A549 (cell line): ENCODE measurements at regions not wholly inside any gene's neighbourhood (a gene's known extent, or its start where the extent isn't known, plus 50 kb on each side); places are given as distances from the start of the nearest gene placed in this dataset.

ENCODE experiments used
- ATAC-seq, 2 experiments: fragments of 200-7000 bp in 1 of 2; fragments of >200 bp in 1 of 2; cut with Nextera tagmentation in 1 of 2; cut with Tn5 transposase in 1 of 2; 3 replicates each; pipeline versions ENCODE4 v1.8.0 to v1.9.1; 2018 to 2020; ENCODE audit warnings: mild to moderate bottlenecking in 1 of 2, moderate library complexity in 1 of 2
- CTCF ChIA-PET: fragments of 300-600 bp; sonication (Branson Sonifier 250); formaldehyde crosslinking; extraction: SDS; loops from one replicate; lab custom pipeline; 2021; ENCODE audit warnings: antibody characterized with exemption, inconsistent platforms; lab: Yijun Ruan, JAX
- POLR2A ChIA-PET: fragments of 350-600 bp; formaldehyde crosslinking; extraction: SDS; loops from one replicate; lab custom pipeline; 2021; ENCODE audit warnings: antibody characterized with exemption, inconsistent platforms; lab: Yijun Ruan, JAX
- DNase-seq, 2 experiments: peaks; one replicate each; pipeline versions ENCODE4 v3.0.0 to v3.0.0-alpha.2; 2011 to 2016; ENCODE audit warnings: low read depth in 1 of 2, low spot score in 1 of 2
- FAIRE-seq: peaks from 2 replicates; lab custom pipeline; 2011; peaks lifted over from hg19 to GRCh38; lab: Jason Lieb, UNC
- H3K27ac ChIP-seq, 2 experiments: fragments of >200 bp; sonication (Bioruptor Twin); formaldehyde crosslinking; 3 replicates each; pipeline ENCODE4 v1.5.1; 2016 to 2017
- H3K4me1 ChIP-seq: fragments of >200 bp; sonication (Bioruptor Twin); formaldehyde crosslinking; 3 replicates; pipeline ENCODE4 v1.6.1; 2016
- H3K4me2 ChIP-seq: fragments of >200 bp; sonication (Bioruptor Twin); formaldehyde crosslinking; 3 replicates; pipeline ENCODE4 v1.6.1; 2016
- H3K4me3 ChIP-seq: fragments of >200 bp; sonication (Bioruptor Twin); formaldehyde crosslinking; 3 replicates; pipeline ENCODE4 v1.5.1; 2016
- H3K9me3 ChIP-seq: fragments of >200 bp; sonication (Bioruptor Twin); formaldehyde crosslinking; 3 replicates; pipeline ENCODE4 v1.6.1; 2016
- BHLHE40 ChIP-seq: IDR thresholded peaks from 2 replicates; pipeline ENCODE4 v1.6.1; 2012; ENCODE audit warnings: low read depth, low read length, inconsistent platforms
- EHMT2 ChIP-seq: fragments of 200-600 bp; sonication (generic); IDR thresholded peaks from 2 replicates; pipeline ENCODE4 v1.6.1; 2016; ENCODE audit warnings: antibody characterized with exemption, low read depth, mild to moderate bottlenecking, moderate library complexity
- ELK1 ChIP-seq: fragments of 150-350 bp; IDR thresholded peaks from 2 replicates; pipeline ENCODE4 v1.6.1; 2014; ENCODE audit warnings: low read depth, mild to moderate bottlenecking, low read length
- ESRRA ChIP-seq: fragments of 150-350 bp; IDR thresholded peaks from 2 replicates; pipeline ENCODE4 v1.6.1; 2014; ENCODE audit warnings: mild to moderate bottlenecking, low read length, borderline replicate concordance
- GATA3 ChIP-seq: IDR thresholded peaks from 2 replicates; pipeline ENCODE4 v1.6.1; 2012; ENCODE audit warnings: borderline replicate concordance
- HES2 ChIP-seq: fragments of >200 bp; sonication (Bioruptor Twin); formaldehyde crosslinking; IDR thresholded peaks from 2 replicates; pipeline ENCODE4 v1.6.1; 2016
- HEYL ChIP-seq: fragments of 250-450 bp; sonication (Bioruptor Pico); IDR thresholded peaks from 2 replicates; pipeline ENCODE4 v1.8.0; 2021; ENCODE audit warnings: mild to moderate bottlenecking, moderate library complexity
- HOXB5 ChIP-seq: fragments of 250-450 bp; sonication (Bioruptor Pico); IDR thresholded peaks from 2 replicates; pipeline ENCODE4 v1.5.0; 2020; ENCODE audit warnings: mild to moderate bottlenecking, moderate library complexity
- JUN ChIP-seq, 2 experiments: fragments of >200 bp; sonication (Bioruptor Twin); formaldehyde crosslinking; IDR thresholded peaks; 2 replicates in 1 of 2; 3 replicates in 1 of 2; pipeline ENCODE4 v1.6.1; 2016 to 2017
- JUNB ChIP-seq: fragments of >200 bp; sonication (Bioruptor Twin); formaldehyde crosslinking; IDR thresholded peaks from 2 replicates; pipeline ENCODE4 v1.6.1; 2016
- KDM5A ChIP-seq: fragments of 200-600 bp; sonication (generic); IDR thresholded peaks from 2 replicates; pipeline ENCODE4 v1.6.1; 2016; ENCODE audit warnings: antibody characterized with exemption, mild to moderate bottlenecking
- MAFK ChIP-seq: fragments of 450-650 bp; IDR thresholded peaks from 2 replicates; pipeline ENCODE4 v1.6.1; 2014; ENCODE audit not compliant: partially characterized antibody
- NFE2L2 ChIP-seq: fragments of 150-350 bp; conservative IDR thresholded peaks from 2 replicates; pipeline ENCODE4 v1.6.1; 2014; ENCODE audit warnings: low read length
- NPAS2 ChIP-seq: fragments of 250-450 bp; sonication (Bioruptor Pico); IDR thresholded peaks from 2 replicates; pipeline ENCODE4 v1.8.0; 2022; ENCODE audit warnings: mild to moderate bottlenecking, moderate library complexity, borderline replicate concordance
- POLR2AphosphoS2 ChIP-seq: conservative IDR thresholded peaks from 2 replicates; pipeline ENCODE4 v1.6.1; 2012; ENCODE audit warnings: low read length, improper control_type of control experiment, inconsistent platforms
- RARB ChIP-seq: fragments of 250-450 bp; sonication (Bioruptor Pico); IDR thresholded peaks from 2 replicates; pipeline ENCODE4 v1.8.0; 2021; ENCODE audit warnings: mild to moderate bottlenecking, moderate library complexity
- RCOR1 ChIP-seq: fragments of 150-350 bp; IDR thresholded peaks from 2 replicates; pipeline ENCODE4 v1.6.1; 2014; ENCODE audit warnings: antibody characterized with exemption, low read length, low read depth
- REST ChIP-seq: fragments of 200-600 bp; sonication (generic); IDR thresholded peaks from 2 replicates; pipeline ENCODE4 v1.6.1; 2016; ENCODE audit warnings: antibody characterized with exemption, mild to moderate bottlenecking, moderate library complexity
- RNF2 ChIP-seq: fragments of 200-600 bp; sonication (generic); IDR thresholded peaks from 2 replicates; pipeline ENCODE4 v1.6.1; 2016; ENCODE audit warnings: low read depth, mild to moderate bottlenecking, antibody characterized with exemption, moderate library complexity, borderline replicate concordance
- ZNF302 ChIP-seq: fragments of 250-450 bp; sonication (Bioruptor Pico); IDR thresholded peaks from 2 replicates; pipeline ENCODE4 v1.9.0; 2021; ENCODE audit warnings: inconsistent platforms, mild to moderate bottlenecking, moderate library complexity
- WGBS: methylation state at CpG from one replicate; pipeline ENCODE4 v1.1.6; 2017; ENCODE audit errors: missing lambda C conversion rate; 5-methylcytosine and 5-hydroxymethylcytosine counted together
- TF ChIP-seq, protein P1 (sequence below): fragments of 250-450 bp; sonication (Bioruptor Pico); IDR thresholded peaks from 2 replicates; pipeline ENCODE4 v1.5.0; 2021; ENCODE audit warnings: mild to moderate bottlenecking, moderate library complexity, borderline replicate concordance

- no peaks in the 10 kb centered on the region for H3K4me1 ChIP-seq
- FAIRE-seq: no peak
- TF ChIP-seq ESRRA: no peak
- no peak for TF ChIP-seq RNF2
- no peak for TF ChIP-seq GATA3
- no peak for TF ChIP-seq BHLHE40
- TF ChIP-seq POLR2AphosphoS2: no peak
- TF ChIP-seq ELK1: no peak
- no peak for TF ChIP-seq HES2
- TF ChIP-seq NFE2L2: no peak
- no peak for TF ChIP-seq JUNB
- no peak for TF ChIP-seq MAFK
- TF ChIP-seq, protein P1, sequence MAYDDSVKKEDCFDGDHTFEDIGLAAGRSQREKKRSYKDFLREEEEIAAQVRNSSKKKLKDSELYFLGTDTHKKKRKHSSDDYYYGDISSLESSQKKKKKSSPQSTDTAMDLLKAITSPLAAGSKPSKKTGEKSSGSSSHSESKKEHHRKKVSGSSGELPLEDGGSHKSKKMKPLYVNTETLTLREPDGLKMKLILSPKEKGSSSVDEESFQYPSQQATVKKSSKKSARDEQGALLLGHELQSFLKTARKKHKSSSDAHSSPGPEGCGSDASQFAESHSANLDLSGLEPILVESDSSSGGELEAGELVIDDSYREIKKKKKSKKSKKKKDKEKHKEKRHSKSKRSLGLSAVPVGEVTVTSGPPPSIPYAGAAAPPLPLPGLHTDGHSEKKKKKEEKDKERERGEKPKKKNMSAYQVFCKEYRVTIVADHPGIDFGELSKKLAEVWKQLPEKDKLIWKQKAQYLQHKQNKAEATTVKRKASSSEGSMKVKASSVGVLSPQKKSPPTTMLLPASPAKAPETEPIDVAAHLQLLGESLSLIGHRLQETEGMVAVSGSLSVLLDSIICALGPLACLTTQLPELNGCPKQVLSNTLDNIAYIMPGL (CRISPR knock-in tag): no peak
- no peak for TF ChIP-seq JUN (IDR thresholded peaks at IDR 0.05)
- TF ChIP-seq REST: no peak
- TF ChIP-seq NPAS2 (CRISPR knock-in tag): no peak
- no peak for TF ChIP-seq EHMT2
- TF ChIP-seq RARB (CRISPR knock-in tag): no peak
- TF ChIP-seq HOXB5 (CRISPR knock-in tag): no peak
- TF ChIP-seq RCOR1: no peak
- TF ChIP-seq HEYL (CRISPR knock-in tag): no peak
- no peak for TF ChIP-seq ZNF302 (CRISPR knock-in tag)
- TF ChIP-seq, all 56 proteins: peak for 0
- DNase-seq (no peak), ATAC-seq (no peak)
- CTCF ChIA-PET: interaction anchor here (1.6 kb wide), 1 partner anchor 19 kb away, joined by 8 read pairs; no protein-coding TSS in a partner anchor
- no peak overlapping the region for H3K4me3 ChIP-seq
- WGBS: 39% methylated on average over 5 of the region's 5 CpGs
- POLR2A ChIA-PET: no interaction called here
- no peak overlapping the region for H3K4me2 ChIP-seq
- no peak overlapping the region for H3K27ac ChIP-seq
- H3K9me3 ChIP-seq: no peaks in the 10 kb centered on the region; the same call in 2 of the 3 replicates
Observed at GRCh38 chr22:26937213-26937612, 279.8 kb downstream of the MIAT start.

- TF ChIP-seq BHLHE40 (no peak), KDM5A (no peak)
- FAIRE-seq: no peak
- Histone ChIP-seq H3K4me2 (no peak overlapping the region), H3K27ac (no peak overlapping the region), H3K9me3 (no peaks in the 10 kb centered on the region; the same call in 2 of the 3 replicates), H3K4me3 (no peak overlapping the region), H3K4me1 (no peaks in the 10 kb centered on the region)
- 58% methylated on average over 4 of the region's 5 CpGs for whole genome bisulfite sequencing
- CTCF ChIA-PET: no interaction called here
- no peak for DNase-seq
- no peak for ATAC-seq
- POLR2A ChIA-PET: no interaction called here
Observed at GRCh38 chr22:26939466-26939865, 282.1 kb downstream of the MIAT start.
